Activated naive CD4-positive, alpha-beta T cell treated with anti-CD3 and anti-CD28 coated beads, Interleukin-2, amount 50 U/mL, for 24 hours (primary cell): ENCODE measurements at regions not wholly inside any gene's neighbourhood (a gene's known extent, or its start where the extent isn't known, plus 50 kb on each side); places are given as distances from the start of the nearest gene placed in this dataset.

Experiments
- H3K27ac Mint-ChIP-seq: one replicate; pipeline ENCODE4 v1.8.0; 2021; ENCODE audit warnings: mild to moderate bottlenecking, mixed read lengths
- H3K27me3 Mint-ChIP-seq: one replicate; pipeline ENCODE4 v1.8.0; 2021; ENCODE audit warnings: mixed read lengths
- H3K36me3 Mint-ChIP-seq: one replicate; pipeline ENCODE4 v1.8.0; 2021; ENCODE audit warnings: mixed read lengths
- H3K4me1 Mint-ChIP-seq: one replicate; pipeline ENCODE4 v1.8.0; 2021; ENCODE audit warnings: mixed read lengths
- H3K4me3 Mint-ChIP-seq: one replicate; pipeline ENCODE4 v1.8.0; 2021; ENCODE audit warnings: mild to moderate bottlenecking, mixed read lengths
- H3K9me3 Mint-ChIP-seq: one replicate; pipeline ENCODE4 v1.8.0; 2021; ENCODE audit warnings: mixed read lengths

GRCh38 chr12:92046557-92047392 lies 98.9 kb downstream of the BTG1 start:
- Mint-ChIP-seq H3K27me3 (no peaks in the 10 kb centered on the region), H3K27ac (peak overlapping the region; percentile 77), H3K36me3 (peaks cover 29% of the 10 kb centered on the region), H3K9me3 (peaks cover 15% of the 10 kb centered on the region), H3K4me1 (peaks cover 90% of the 10 kb centered on the region), H3K4me3 (peak overlapping the region; percentile 82)

- Mint-ChIP-seq H3K27me3 (no peaks in the 10 kb centered on the region), H3K9me3 (peaks cover 15% of the 10 kb centered on the region), H3K36me3 (peaks cover 26% of the 10 kb centered on the region), H3K27ac (peak overlapping the region; percentile 77), H3K4me1 (peaks cover 90% of the 10 kb centered on the region), H3K4me3 (peak overlapping the region; percentile 37)
Observed at GRCh38 chr12:92045852-92046251, 99.8 kb downstream of the BTG1 start.

- Mint-ChIP-seq H3K4me3 (no peak overlapping the region), H3K9me3 (peaks cover 15% of the 10 kb centered on the region), H3K27ac (peak overlapping the region; percentile 43), H3K36me3 (peaks cover 20% of the 10 kb centered on the region), H3K4me1 (peaks cover 93% of the 10 kb centered on the region), H3K27me3 (no peaks in the 10 kb centered on the region)
Observed at GRCh38 chr12:92044435-92044834, 101.2 kb downstream of the BTG1 start.

GRCh38 chr12:92042791-92043531 lies 102.7 kb downstream of the BTG1 start:
- no peak overlapping the region for H3K27ac Mint-ChIP-seq
- H3K4me3 Mint-ChIP-seq, result no peak overlapping the region
- peaks cover 89% of the 10 kb centered on the region for H3K4me1 Mint-ChIP-seq
- H3K9me3 Mint-ChIP-seq, result peaks cover 11% of the 10 kb centered on the region
- H3K27me3 Mint-ChIP-seq, result no peaks in the 10 kb centered on the region
- H3K36me3 Mint-ChIP-seq, result peaks cover 14% of the 10 kb centered on the region

GRCh38 chr12:92041742-92042141 lies 103.9 kb downstream of the BTG1 start:
- H3K27ac Mint-ChIP-seq, result peak overlapping the region; percentile 88
- H3K4me3 Mint-ChIP-seq, result peak overlapping the region; percentile 42
- H3K36me3 Mint-ChIP-seq, result peaks cover 14% of the 10 kb centered on the region
- peaks cover 89% of the 10 kb centered on the region for H3K4me1 Mint-ChIP-seq
- no peaks in the 10 kb centered on the region for H3K27me3 Mint-ChIP-seq
- H3K9me3 Mint-ChIP-seq, result peaks cover 11% of the 10 kb centered on the region

- H3K4me3 Mint-ChIP-seq, result no peak overlapping the region
- H3K4me1 Mint-ChIP-seq, result peaks cover 90% of the 10 kb centered on the region
Observed at GRCh38 chr12:92039046-92039445, 106.6 kb downstream of the BTG1 start.

GRCh38 chr12:92038476-92038875 lies 107.2 kb downstream of the BTG1 start:
- Mint-ChIP-seq H3K27me3 (no peaks in the 10 kb centered on the region), H3K9me3 (peaks cover 11% of the 10 kb centered on the region), H3K36me3 (peaks cover 10% of the 10 kb centered on the region), H3K27ac (no peak overlapping the region), H3K4me3 (no peak overlapping the region), H3K4me1 (peaks cover 92% of the 10 kb centered on the region)

More at GRCh38 chr12:92039046-92039445, 106.6 kb downstream of the BTG1 start:
- Mint-ChIP-seq H3K27me3 (no peaks in the 10 kb centered on the region), H3K36me3 (peaks cover 8% of the 10 kb centered on the region), H3K9me3 (peaks cover 11% of the 10 kb centered on the region), H3K27ac (no peak overlapping the region)

- H3K27me3 Mint-ChIP-seq, result no peaks in the 10 kb centered on the region
- H3K4me3 Mint-ChIP-seq, result peak overlapping the region; percentile 31
- H3K27ac Mint-ChIP-seq, result peak overlapping the region; percentile 73
- peaks cover 6% of the 10 kb centered on the region for H3K9me3 Mint-ChIP-seq
- peaks cover 90% of the 10 kb centered on the region for H3K4me1 Mint-ChIP-seq
- peaks cover 8% of the 10 kb centered on the region for H3K36me3 Mint-ChIP-seq
Observed at GRCh38 chr12:92036771-92037453, 108.7 kb downstream of the BTG1 start.

GRCh38 chr12:92036061-92036620 lies 109.5 kb downstream of the BTG1 start:
- peaks cover 12% of the 10 kb centered on the region for H3K36me3 Mint-ChIP-seq
- H3K27me3 Mint-ChIP-seq, result no peaks in the 10 kb centered on the region
- peak overlapping the region; percentile 93 for H3K4me3 Mint-ChIP-seq
- H3K27ac Mint-ChIP-seq, result peak overlapping the region; percentile 98
- H3K4me1 Mint-ChIP-seq, result peaks cover 90% of the 10 kb centered on the region
- H3K9me3 Mint-ChIP-seq, result peaks cover 5% of the 10 kb centered on the region

GRCh38 chr12:92035477-92035876 lies 110.2 kb downstream of the BTG1 start:
- Mint-ChIP-seq H3K9me3 (peaks cover 5% of the 10 kb centered on the region), H3K27ac (peak overlapping the region; percentile 98), H3K4me1 (peaks cover 89% of the 10 kb centered on the region), H3K36me3 (peaks cover 12% of the 10 kb centered on the region), H3K4me3 (peak overlapping the region; percentile 93), H3K27me3 (no peaks in the 10 kb centered on the region)

- H3K9me3 Mint-ChIP-seq, result peaks cover 5% of the 10 kb centered on the region
- H3K27me3 Mint-ChIP-seq, result no peaks in the 10 kb centered on the region
- H3K36me3 Mint-ChIP-seq, result peaks cover 12% of the 10 kb centered on the region
- peaks cover 89% of the 10 kb centered on the region for H3K4me1 Mint-ChIP-seq
- peak overlapping the region; percentile 98 for H3K27ac Mint-ChIP-seq
- peak overlapping the region; percentile 93 for H3K4me3 Mint-ChIP-seq
Observed at GRCh38 chr12:92034858-92035401, 110.7 kb downstream of the BTG1 start.

GRCh38 chr12:92034083-92034482 lies 111.6 kb downstream of the BTG1 start:
- H3K27me3 Mint-ChIP-seq, result no peaks in the 10 kb centered on the region

GRCh38 chr12:92032965-92033364 lies 112.7 kb downstream of the BTG1 start:
- Mint-ChIP-seq H3K27ac (peak overlapping the region; percentile 88), H3K36me3 (peaks cover 19% of the 10 kb centered on the region), H3K4me1 (peaks cover 93% of the 10 kb centered on the region), H3K27me3 (no peaks in the 10 kb centered on the region), H3K4me3 (peak overlapping the region; percentile 55), H3K9me3 (peaks cover 13% of the 10 kb centered on the region)

More at GRCh38 chr12:92034083-92034482, 111.6 kb downstream of the BTG1 start:
- H3K36me3 Mint-ChIP-seq, result peaks cover 12% of the 10 kb centered on the region
- peaks cover 92% of the 10 kb centered on the region for H3K4me1 Mint-ChIP-seq
- H3K9me3 Mint-ChIP-seq, result peaks cover 10% of the 10 kb centered on the region
- H3K27ac Mint-ChIP-seq, result peak overlapping the region; percentile 98
- peak overlapping the region; percentile 93 for H3K4me3 Mint-ChIP-seq

- Mint-ChIP-seq H3K4me3 (peak overlapping the region; percentile 5), H3K27me3 (no peaks in the 10 kb centered on the region), H3K36me3 (peaks cover 19% of the 10 kb centered on the region), H3K9me3 (peaks cover 13% of the 10 kb centered on the region), H3K4me1 (peaks cover 93% of the 10 kb centered on the region), H3K27ac (peak overlapping the region; percentile 86)
Observed at GRCh38 chr12:92032101-92032500, 113.5 kb downstream of the BTG1 start.

- H3K4me1 Mint-ChIP-seq, result peaks cover 90% of the 10 kb centered on the region
- peak overlapping the region; percentile 51 for H3K4me3 Mint-ChIP-seq
Observed at GRCh38 chr12:92030618-92031017, 115.0 kb downstream of the BTG1 start.

More at GRCh38 chr12:92030618-92031017, 115.0 kb downstream of the BTG1 start:
- Mint-ChIP-seq H3K36me3 (peaks cover 19% of the 10 kb centered on the region), H3K9me3 (peaks cover 13% of the 10 kb centered on the region), H3K27ac (peak overlapping the region; percentile 86), H3K27me3 (no peaks in the 10 kb centered on the region)
